CD1c-positive myeloid dendritic cell (primary cell): ENCODE measurements at regions not wholly inside any gene's neighbourhood (a gene's known extent, or its start where the extent isn't known, plus 50 kb on each side); places are given as distances from the start of the nearest gene placed in this dataset.
A peak's percentile ranks its signal among the peaks of the same experiment; 100 is the strongest.

Experiments
- DNase-seq: peaks from one replicate; pipeline ENCODE4 v3.0.0-alpha.2; 2016; ENCODE audit errors: extremely low spot score

- no peak for DNase-seq
These were observed 419.8 kb downstream of the COG6 start for GRCh38 chr13:40075281-40075680.

DNA sequence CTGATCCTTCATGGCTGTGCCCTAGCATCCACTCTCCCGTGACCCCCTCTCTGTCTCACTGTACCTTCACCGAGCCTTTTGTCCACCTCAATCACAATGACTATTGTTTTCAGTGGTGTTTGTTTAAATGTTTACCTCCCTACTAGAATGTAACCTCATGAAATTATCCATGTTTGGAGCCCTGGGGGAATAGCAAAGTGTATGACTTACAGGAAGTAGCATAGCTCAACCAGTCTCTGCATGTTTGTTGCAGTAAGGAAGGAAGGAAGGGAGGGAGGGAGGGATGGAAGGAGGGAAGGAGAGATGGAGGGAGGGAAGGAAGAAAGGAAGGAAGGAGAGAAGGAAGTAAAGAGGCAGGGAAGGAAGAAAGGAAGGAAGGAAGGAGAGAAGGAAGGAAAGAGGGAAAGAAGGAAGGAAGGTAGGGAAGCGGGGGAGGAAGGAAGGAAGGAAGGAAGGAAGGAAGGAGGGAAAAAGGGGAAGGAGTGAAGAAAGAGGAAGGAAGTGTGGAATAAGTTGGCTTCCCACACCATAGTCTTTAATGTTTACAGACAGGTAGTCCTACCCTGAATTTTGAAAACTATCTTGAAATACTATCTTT, 421.4 kb downstream of the COG6 start:
- DNase-seq = no peak

GRCh38 chr13:40077396-40078027, 422.1 kb downstream of the COG6 start:
- no peak for DNase-seq

DNA sequence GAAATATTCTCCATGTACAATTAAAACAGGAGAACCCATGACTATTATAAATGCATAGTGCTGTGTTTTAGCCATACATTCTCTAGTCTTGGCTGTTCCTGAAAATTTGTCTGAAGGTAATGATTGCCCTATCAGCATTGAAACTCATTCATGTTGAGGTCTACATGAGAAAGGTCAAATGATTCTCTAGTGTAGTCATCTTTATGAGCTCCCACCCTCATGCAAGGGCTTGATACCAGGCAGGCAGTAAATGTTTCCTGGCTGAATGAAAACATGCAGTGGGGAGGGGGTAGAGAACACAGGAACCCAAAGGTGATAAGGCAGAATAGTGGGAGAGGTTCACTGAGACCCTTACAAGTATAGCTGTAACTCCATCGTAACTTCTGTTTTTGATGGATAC, 424.3 kb downstream of the COG6 start:
- DNase-seq = no peak

- DNase-seq = no peak
These were observed 425.2 kb downstream of the COG6 start for GRCh38 chr13:40080676-40081075.

DNA sequence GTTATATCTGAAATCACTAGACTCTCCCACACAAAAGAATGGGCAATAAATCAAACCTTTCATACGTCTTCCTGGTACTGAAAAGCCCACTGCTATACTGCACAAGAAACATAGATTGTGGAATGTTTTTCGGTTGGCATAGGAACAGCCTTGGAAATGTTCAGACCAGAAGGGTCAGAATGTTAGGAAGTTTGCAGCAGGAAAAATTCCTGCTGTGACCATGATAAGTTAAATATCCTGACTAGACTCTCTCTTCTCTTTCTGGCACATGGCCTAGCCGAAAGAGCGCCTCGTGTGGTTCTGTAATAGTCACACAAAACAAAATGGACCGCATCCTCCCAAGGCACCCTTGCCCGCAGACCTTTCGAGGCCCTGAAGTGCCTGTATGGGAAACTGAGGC, 427.2 kb downstream of the COG6 start:
- DNase-seq = no peak

DNA sequence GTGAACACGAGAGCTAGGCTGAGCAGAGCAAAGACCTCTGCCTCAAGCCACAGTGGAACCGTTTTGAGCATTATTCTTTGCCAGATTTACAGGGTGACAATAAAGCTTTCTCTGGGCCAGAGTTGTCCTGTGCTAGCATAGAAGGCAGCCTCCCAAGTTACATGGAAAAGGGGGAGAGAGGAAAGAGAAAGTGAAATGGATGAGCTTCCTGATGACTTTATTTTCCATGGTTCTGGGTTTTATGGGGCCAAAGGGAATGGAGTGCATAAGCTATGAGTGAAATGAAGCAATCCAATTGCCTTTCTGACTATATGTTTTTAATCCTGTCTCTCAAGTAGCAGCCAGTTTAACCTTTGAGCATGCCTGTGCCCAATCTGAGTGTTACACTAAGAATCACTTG, 428.4 kb downstream of the COG6 start:
- DNase-seq = no peak

- no peak for DNase-seq
These were observed 429.5 kb downstream of the COG6 start for GRCh38 chr13:40084934-40085333.

- no peak for DNase-seq
These were observed 431.9 kb downstream of the COG6 start for GRCh38 chr13:40087091-40088002.

- DNase-seq = no peak
These were observed 438.6 kb downstream of the COG6 start for GRCh38 chr13:40094056-40094455.

- DNase-seq = no peak
These were observed 440.4 kb downstream of the COG6 start for GRCh38 chr13:40095695-40096356.

- no peak for DNase-seq
These were observed 441.0 kb downstream of the COG6 start for GRCh38 chr13:40096357-40096901.

DNA sequence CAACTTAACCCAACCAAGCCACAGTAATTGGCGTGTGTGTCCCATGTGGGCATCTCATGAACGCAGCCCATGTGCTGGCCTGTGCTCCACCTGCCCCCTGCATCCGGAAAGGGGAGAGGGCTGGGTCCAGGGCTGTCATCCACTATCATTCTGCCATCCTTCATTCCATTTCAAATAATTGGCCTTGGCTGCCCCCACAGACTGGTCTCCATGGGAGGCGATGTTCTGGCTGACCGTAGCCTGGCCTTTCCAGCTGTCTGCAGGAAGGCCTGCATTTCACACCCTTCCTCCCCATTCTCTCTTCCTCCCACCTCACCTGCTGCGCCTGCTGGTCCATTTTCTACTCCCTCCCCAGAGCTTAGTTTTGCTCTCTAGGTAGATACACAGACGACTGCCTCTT, 442.8 kb downstream of the COG6 start:
- no peak for DNase-seq

- no peak for DNase-seq
These were observed 446.4 kb downstream of the COG6 start for GRCh38 chr13:40101708-40102359.

DNA sequence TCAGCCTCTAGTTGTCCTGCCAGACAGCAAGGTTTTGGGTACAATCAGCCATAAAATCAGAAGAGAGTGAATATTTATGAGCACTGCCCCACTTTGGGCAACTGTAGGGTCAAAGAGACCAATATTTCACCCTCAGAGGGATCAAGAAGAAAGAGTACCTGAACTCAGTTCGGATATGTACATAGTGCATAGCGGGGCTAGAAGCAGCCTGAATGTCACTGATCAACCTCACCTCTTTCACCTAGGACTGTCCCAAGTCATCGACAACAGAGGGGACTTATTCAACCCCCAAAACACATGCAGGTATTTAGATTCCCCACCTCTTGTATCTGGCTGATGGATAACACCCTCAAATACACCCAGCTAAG, 446.9 kb downstream of the COG6 start:
- no peak for DNase-seq

DNA sequence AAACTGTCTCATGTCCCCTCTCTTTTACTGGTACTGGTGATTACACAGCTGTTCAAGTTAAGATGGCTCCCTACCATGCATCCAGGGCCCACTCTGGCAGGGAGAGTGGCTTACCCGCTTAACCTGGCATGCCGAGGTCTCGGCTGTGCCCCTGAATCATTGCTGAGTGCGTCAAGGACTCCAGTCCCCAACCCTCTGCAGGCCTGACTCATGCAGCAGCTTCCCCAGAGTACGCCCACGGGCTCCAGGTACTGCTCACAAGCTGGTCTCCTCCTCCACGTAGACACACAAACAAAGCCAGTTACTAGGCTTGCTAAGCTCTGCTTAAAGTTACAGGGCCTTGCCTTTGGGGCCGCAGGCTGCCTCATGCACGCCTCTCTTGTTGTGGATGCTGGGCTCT, 447.4 kb downstream of the COG6 start:
- no peak for DNase-seq

DNA sequence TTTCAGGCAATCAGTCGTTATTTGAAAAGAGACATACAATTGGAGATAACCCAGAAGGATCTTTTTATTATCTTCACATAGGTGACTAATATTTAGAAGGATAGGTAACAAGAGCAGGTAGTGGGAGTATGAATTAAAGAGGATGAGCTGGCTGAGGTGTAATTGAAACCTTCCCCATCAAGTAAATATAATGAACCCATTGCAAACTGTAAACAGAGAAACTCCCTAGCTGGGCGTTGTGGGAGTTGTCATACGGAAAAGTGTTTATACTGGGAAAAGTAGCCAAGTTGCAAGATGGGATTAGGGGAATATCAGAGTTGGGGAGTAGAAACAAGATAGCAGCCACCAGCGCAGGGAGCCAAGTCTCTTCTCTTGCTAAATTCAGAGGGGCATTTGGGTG, 448.4 kb downstream of the COG6 start:
- DNase-seq = no peak

GRCh38 chr13:40105231-40105630, 449.8 kb downstream of the COG6 start:
- DNase-seq = no peak

GRCh38 chr13:40109351-40109844, 453.9 kb downstream of the COG6 start:
- peak; percentile 66 for DNase-seq

DNA sequence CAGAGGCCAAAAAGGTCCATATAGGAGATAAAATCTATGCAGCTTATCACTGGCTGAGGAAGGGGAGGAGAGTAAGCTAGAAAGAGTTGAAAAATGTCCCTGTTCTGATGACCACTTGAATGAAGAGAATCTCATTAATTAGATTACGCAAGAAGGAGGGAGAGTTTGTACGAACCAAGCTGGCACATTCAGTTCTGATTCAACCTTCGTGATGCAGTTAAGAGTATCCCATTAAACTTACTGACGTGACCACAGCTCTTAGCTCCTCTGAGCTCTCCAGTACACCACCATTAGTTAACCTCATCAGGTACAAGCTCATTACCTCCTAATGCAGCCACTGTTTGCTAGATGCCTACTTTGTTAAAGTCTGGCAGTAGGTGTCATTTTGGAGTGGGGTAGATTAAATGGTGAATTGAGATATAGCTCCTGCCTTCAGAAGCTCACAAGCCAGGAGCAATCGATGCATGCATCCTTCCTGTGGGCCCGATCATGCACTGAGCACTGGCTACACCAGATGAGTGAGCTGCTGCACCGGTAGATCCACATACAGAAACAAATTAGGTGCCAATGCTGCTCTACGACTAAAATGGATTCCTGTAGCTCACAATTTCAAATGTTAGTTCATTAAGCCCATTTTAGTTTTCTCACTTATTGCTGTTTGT, 458.3 kb downstream of the COG6 start:
- no peak for DNase-seq
